ENCODE measurements at regions not wholly inside any gene's neighbourhood (a gene's known extent, or its start where the extent isn't known, plus 50 kb on each side); places are given as distances from the start of the nearest gene placed in this dataset.

- Histone ChIP-seq H3K36me3 (ENCODE audit: control insufficient read depth in 2 of 4, insufficient read depth in 4 of 4, low read length in 3 of 4) (no peaks in the 10 kb centered on the region), H3K9ac (replicated peaks in 1 of 4; ENCODE audit: extremely low read depth in 1 of 4, low read depth in 3 of 4, low read length in 3 of 4) (no peak overlapping the region), H2BK20ac (ENCODE audit: low read length) (no peak overlapping the region), H3K79me2 (ENCODE audit: control insufficient read depth in 1 of 2, insufficient read depth in 2 of 2, low read length in 2 of 2) (no peaks in the 10 kb centered on the region), H4K91ac (replicated peaks; ENCODE audit: insufficient read length, low read length) (no peak overlapping the region), H3K4me1 (replicated peaks in 1 of 4; ENCODE audit: control insufficient read depth in 3 of 4, insufficient read depth in 4 of 4, low read length in 3 of 4) (peaks cover 0 to 5% (median 0%) of the 10 kb centered on the region in 4 experiments; a peak in 1 of 7 replicates), H4K8ac (ENCODE audit: extremely low read depth, insufficient read depth, low read length) (no peak overlapping the region), H3K27me3 (replicated peaks in 1 of 4; ENCODE audit: control insufficient read depth in 3 of 4, extremely low read depth in 1 of 4, insufficient read depth in 3 of 4, low read length in 3 of 4) (no peaks in the 10 kb centered on the region), H3K14ac (ENCODE audit: insufficient read length) (no peak overlapping the region), H2BK5ac (ENCODE audit: low read depth, low read length) (no peak overlapping the region), H3K79me1 (ENCODE audit: low read depth, low read length) (no peaks in the 10 kb centered on the region), H2BK12ac (ENCODE audit: low read depth, low read length) (no peak overlapping the region), H4K5ac (ENCODE audit: insufficient read length, low read depth, low read length) (no peak overlapping the region), H3K9me3 (ENCODE audit: insufficient read depth in 2 of 2, low read depth in 1 of 2, low read length in 1 of 2) (peaks cover 5 to 7% of the 10 kb centered on the region in 2 experiments; a peak in 1 of 4 replicates), H3K4ac (replicated peaks; ENCODE audit: insufficient read length, low read depth, low read length) (no peak overlapping the region), H3K23ac (ENCODE audit: insufficient read length) (no peak overlapping the region), H3K56ac (replicated peaks; ENCODE audit: insufficient read length, low read depth, low read length) (no peak overlapping the region), H2AFZ (ENCODE audit: low read length) (no peak overlapping the region), H2BK15ac (ENCODE audit: low read length) (no peak overlapping the region), H3K4me3 (ENCODE audit: extremely low read depth in 1 of 4, insufficient read depth in 2 of 4, low read depth in 3 of 4, low read length in 4 of 4) (no peak overlapping the region), H3K27ac (ENCODE audit: low read depth, low read length) (no peak overlapping the region), H3K23me2 (ENCODE audit: low read depth, low read length) (no peaks in the 10 kb centered on the region; the same call in 1 of the 2 replicates), H3K18ac (ENCODE audit: extremely low read depth, low read length) (no peak overlapping the region), H2AK5ac (ENCODE audit: low read depth, low read length) (no peak overlapping the region), H2BK120ac (replicated peaks; ENCODE audit: low read depth, low read length) (no peak overlapping the region), H4K20me1 (replicated peaks in 1 of 2; ENCODE audit: control insufficient read depth in 1 of 2, insufficient read depth in 2 of 2, low read length in 2 of 2) (no peaks in the 10 kb centered on the region), H3K4me2 (ENCODE audit: insufficient read depth in 1 of 2, low read depth in 2 of 2, low read length in 2 of 2) (no peak overlapping the region)
- no peak for FAIRE-seq
- DNase-seq (ENCODE audit: low read depth in 1 of 2, low spot score in 2 of 2), result no peak
- no peak for TF ChIP-seq SIN3A (conservative IDR thresholded peaks at IDR 0.05 in 1 of 2, IDR thresholded peaks at IDR 0.05 in 1 of 2; ENCODE audit: low read depth in 1 of 2, low read length in 2 of 2)
- no peak for TF ChIP-seq EGR1 (IDR thresholded peaks at IDR 0.05; ENCODE audit: borderline replicate concordance, low read depth, low read length)
- no peak for TF ChIP-seq TBP (IDR thresholded peaks at IDR 0.05; ENCODE audit: low read depth, low read length)
- no peak for TF ChIP-seq SIRT6 (IDR thresholded peaks at IDR 0.05; ENCODE audit: low read length)
- TF ChIP-seq RBBP5 (IDR thresholded peaks at IDR 0.05; ENCODE audit: borderline replicate concordance, low read depth, low read length), result no peak
- no peak for TF ChIP-seq CHD2 (IDR thresholded peaks at IDR 0.05; ENCODE audit: low read length)
- TF ChIP-seq SP1 (IDR thresholded peaks at IDR 0.05; ENCODE audit: low read depth, low read length), result no peak
- no peak for TF ChIP-seq CTBP2 (IDR thresholded peaks at IDR 0.05; ENCODE audit: borderline replicate concordance, insufficient read depth, insufficient read length, low read length)
- TF ChIP-seq TAF1 (IDR thresholded peaks at IDR 0.05; ENCODE audit: low read depth, low read length), result no peak
- no peak for TF ChIP-seq SUZ12 (IDR thresholded peaks at IDR 0.05; ENCODE audit: low read length)
- TF ChIP-seq CBX5 (IDR thresholded peaks at IDR 0.05; ENCODE audit: low read depth, low read length), result no peak
- TF ChIP-seq ATF3 (IDR thresholded peaks at IDR 0.05; ENCODE audit: insufficient read depth, low read depth, low read length), result no peak
- TF ChIP-seq CHD1 (IDR thresholded peaks at IDR 0.05; ENCODE audit: low read depth, low read length), result no peak
- no peak for TF ChIP-seq TEAD4 (IDR thresholded peaks at IDR 0.05; ENCODE audit: low read depth, low read length)
- POLR2A ChIA-PET (ENCODE audit: partially characterized antibody), result no interaction called here
- CTCF ChIA-PET (ENCODE audit: partially characterized antibody), result interaction anchor here (1.1 to 1.9 kb wide), 2 partner anchors 43 to 390 kb away, joined by 3 to 6 read pairs; no protein-coding TSS in a partner anchor
Observed at GRCh38 chr4:13243152-13243551, 241.0 kb downstream of the RAB28 start.
